WTC11 (cell line): ENCODE measurements at regions not wholly inside any gene's neighbourhood (a gene's known extent, or its start where the extent isn't known, plus 50 kb on each side); places are given as distances from the start of the nearest gene placed in this dataset.

Experiments used
- ATAC-seq: fragments of 200-7000 bp; cut with Tn5 transposase; 2 replicates; pipeline ENCODE4 v1.10.0; 2021; ENCODE audit warnings: mild to moderate bottlenecking, moderate library complexity
- CTCF ChIA-PET: fragments of 300-600 bp; sonication (Branson Sonifier 250); formaldehyde crosslinking; loops from one replicate; lab custom pipeline; 2021; ENCODE audit warnings: antibody characterized with exemption; lab: Charles Lee
- POLR2A ChIA-PET: fragments of 350-600 bp; sonication (Branson Sonifier 250); formaldehyde crosslinking; loops from one replicate; lab custom pipeline; 2021; ENCODE audit warnings: antibody characterized with exemption; lab: Charles Lee
- DNase-seq: peaks from one replicate; pipeline ENCODE4 v3.0.0; 2021; ENCODE audit warnings: low spot score
- H3K27ac Mint-ChIP-seq: 2 replicates; pipeline ENCODE4 v1.8.0; 2021; ENCODE audit warnings: mixed read lengths
- H3K27me3 Mint-ChIP-seq: 2 replicates; pipeline ENCODE4 v1.8.0; 2021; ENCODE audit warnings: low read depth, mild to moderate bottlenecking, moderate library complexity, mixed read lengths
- H3K36me3 Mint-ChIP-seq: 2 replicates; pipeline ENCODE4 v1.8.0; 2021; ENCODE audit warnings: mixed read lengths
- H3K4me1 Mint-ChIP-seq: 2 replicates; pipeline ENCODE4 v1.8.0; 2022; ENCODE audit warnings: mixed read lengths
- H3K4me3 Mint-ChIP-seq: 2 replicates; pipeline ENCODE4 v1.8.0; 2021; ENCODE audit warnings: mild to moderate bottlenecking, moderate library complexity, mixed read lengths
- H3K9me3 Mint-ChIP-seq: 2 replicates; pipeline ENCODE4 v1.8.0; 2021; ENCODE audit warnings: mixed read lengths
- AR ChIP-seq: fragments of 250-450 bp; sonication (Bioruptor Pico); IDR thresholded peaks from 2 replicates; pipeline ENCODE4 v1.9.0; 2021; ENCODE audit warnings: mild to moderate bottlenecking
- ATF3 ChIP-seq: sonication (generic); formaldehyde crosslinking; conservative IDR thresholded peaks from 2 replicates; pipeline ENCODE4 v1.8.1; 2022; ENCODE audit warnings: mild to moderate bottlenecking, missing genetic modification reagents
- CREM ChIP-seq: sonication (generic); formaldehyde crosslinking; IDR thresholded peaks from 2 replicates; pipeline ENCODE4 v1.8.1; 2022; ENCODE audit warnings: mild to moderate bottlenecking, missing genetic modification reagents, moderate library complexity
- E2F4 ChIP-seq: sonication (generic); formaldehyde crosslinking; IDR thresholded peaks from 2 replicates; pipeline ENCODE4 v1.8.1; 2022; ENCODE audit warnings: low read depth, mild to moderate bottlenecking, moderate library complexity, missing genetic modification reagents, borderline replicate concordance
- EMX1 ChIP-seq: fragments of 250-450 bp; sonication (Bioruptor Pico); IDR thresholded peaks from 2 replicates; pipeline ENCODE4 v1.8.0; 2021; ENCODE audit warnings: mild to moderate bottlenecking
- ERG ChIP-seq: fragments of 250-450 bp; sonication (Bioruptor Pico); IDR thresholded peaks from 2 replicates; pipeline ENCODE4 v1.8.0; 2021; ENCODE audit warnings: mild to moderate bottlenecking
- ESRRA ChIP-seq: sonication (generic); formaldehyde crosslinking; IDR thresholded peaks from 2 replicates; pipeline ENCODE4 v1.8.1; 2022; ENCODE audit warnings: mild to moderate bottlenecking, missing genetic modification reagents, borderline replicate concordance
- FOXP4 ChIP-seq: sonication (generic); formaldehyde crosslinking; IDR thresholded peaks from 2 replicates; pipeline ENCODE4 v1.8.0; 2022; ENCODE audit warnings: mild to moderate bottlenecking, missing genetic modification reagents
- GTF2I ChIP-seq: fragments of 250-450 bp; sonication (Bioruptor Pico); conservative IDR thresholded peaks from 2 replicates; pipeline ENCODE4 v1.4.0; 2021; ENCODE audit warnings: mild to moderate bottlenecking
- HMGXB4 ChIP-seq: sonication (generic); formaldehyde crosslinking; IDR thresholded peaks from 2 replicates; pipeline ENCODE4 v1.8.1; 2023; ENCODE audit warnings: mild to moderate bottlenecking, moderate library complexity, missing genetic modification reagents
- MAX ChIP-seq: sonication (generic); formaldehyde crosslinking; IDR thresholded peaks from 2 replicates; pipeline ENCODE4 v1.8.0; 2022; ENCODE audit warnings: mild to moderate bottlenecking, missing genetic modification reagents
- NR2C2 ChIP-seq: sonication (generic); formaldehyde crosslinking; IDR thresholded peaks from 2 replicates; pipeline ENCODE4 v1.8.0; 2022; ENCODE audit warnings: mild to moderate bottlenecking, missing genetic modification reagents
- PRRX2 ChIP-seq: fragments of 250-450 bp; sonication (Bioruptor Pico); IDR thresholded peaks from 2 replicates; pipeline ENCODE4 v1.8.0; 2021; ENCODE audit warnings: mild to moderate bottlenecking
- RORB ChIP-seq: fragments of 250-450 bp; sonication (Bioruptor Pico); IDR thresholded peaks from 2 replicates; pipeline ENCODE4 v1.9.0; 2021; ENCODE audit warnings: mild to moderate bottlenecking
- TCF7 ChIP-seq: sonication (generic); formaldehyde crosslinking; IDR thresholded peaks from 2 replicates; pipeline ENCODE4 v1.8.0; 2022; ENCODE audit warnings: mild to moderate bottlenecking, low read depth, missing genetic modification reagents, moderate library complexity
- TEAD1 ChIP-seq: sonication (generic); formaldehyde crosslinking; IDR thresholded peaks from 2 replicates; pipeline ENCODE4 v1.8.0; 2022; ENCODE audit warnings: mild to moderate bottlenecking, missing genetic modification reagents
- TEAD4 ChIP-seq: sonication (generic); formaldehyde crosslinking; IDR thresholded peaks from 2 replicates; pipeline ENCODE4 v1.8.0; 2022; ENCODE audit warnings: mild to moderate bottlenecking, missing genetic modification reagents
- ZNF232 ChIP-seq: sonication (generic); formaldehyde crosslinking; IDR thresholded peaks from 2 replicates; pipeline ENCODE4 v1.8.0; 2022; ENCODE audit warnings: mild to moderate bottlenecking, missing genetic modification reagents
- ZNF263 ChIP-seq: sonication (generic); formaldehyde crosslinking; IDR thresholded peaks from 2 replicates; pipeline ENCODE4 v1.8.1; 2022; ENCODE audit warnings: low read depth, mild to moderate bottlenecking, moderate library complexity, missing genetic modification reagents
- ZNF281 ChIP-seq: sonication (generic); formaldehyde crosslinking; IDR thresholded peaks from 2 replicates; pipeline ENCODE4 v1.8.0; 2023; ENCODE audit warnings: mild to moderate bottlenecking, missing genetic modification reagents
- ZNF416 ChIP-seq: fragments of 250-450 bp; sonication (Bioruptor Pico); IDR thresholded peaks from 2 replicates; pipeline ENCODE4 v1.9.0; 2021; ENCODE audit warnings: mild to moderate bottlenecking, inconsistent platforms

GRCh38 chr4:137043184-137043583 lies 489.1 kb downstream of the PCDH18 start (continued):
- TF ChIP-seq HMGXB4 (CRISPR knock-in tag) = no peak
- no peak for TF ChIP-seq ZNF281 (CRISPR knock-in tag)
- no peak for TF ChIP-seq RORB (CRISPR knock-in tag)
- TF ChIP-seq EMX1 (CRISPR knock-in tag) = no peak
- TF ChIP-seq ERG (CRISPR knock-in tag) = no peak
- no peak for TF ChIP-seq ZNF263 (CRISPR knock-in tag)
- no peak for TF ChIP-seq PRRX2
- TF ChIP-seq E2F4 (CRISPR knock-in tag) = no peak
- no peak for TF ChIP-seq TCF7 (CRISPR knock-in tag)
- no peak for TF ChIP-seq TEAD1 (CRISPR knock-in tag)
- no peak for TF ChIP-seq CREM (CRISPR knock-in tag)
- no peak for TF ChIP-seq ATF3 (CRISPR knock-in tag)

GRCh38 chr4:137039370-137039769 lies 492.9 kb downstream of the PCDH18 start:
- H3K4me3 Mint-ChIP-seq = no peak overlapping the region
- TF ChIP-seq ESRRA = no peak
- no peak for TF ChIP-seq GTF2I (CRISPR knock-in tag)
- TF ChIP-seq FOXP4 (CRISPR knock-in tag) = no peak
- no peak for TF ChIP-seq MAX (CRISPR knock-in tag)
- TF ChIP-seq NR2C2 (CRISPR knock-in tag) = no peak
- TF ChIP-seq ZNF232 (CRISPR knock-in tag) = no peak
- TF ChIP-seq AR (CRISPR knock-in tag) = no peak
- no peak for TF ChIP-seq TEAD4 (CRISPR knock-in tag)
- no peak for TF ChIP-seq ZNF416 (CRISPR knock-in tag)

More at GRCh38 chr4:137039370-137039769, 492.9 kb downstream of the PCDH18 start:
- CTCF ChIA-PET = no interaction called here
- POLR2A ChIA-PET = no interaction called here
- H3K36me3 Mint-ChIP-seq = no peaks in the 10 kb centered on the region
- H3K4me1 Mint-ChIP-seq = no peaks in the 10 kb centered on the region
- no peak for DNase-seq
- ATAC-seq = no peak
- H3K27me3 Mint-ChIP-seq = no peaks in the 10 kb centered on the region
- no peaks in the 10 kb centered on the region for H3K9me3 Mint-ChIP-seq
- no peak overlapping the region for H3K27ac Mint-ChIP-seq
